ENCODE measurements at regions not wholly inside any gene's neighbourhood (a gene's known extent, or its start where the extent isn't known, plus 50 kb on each side); places are given as distances from the start of the nearest gene placed in this dataset.

DNA sequence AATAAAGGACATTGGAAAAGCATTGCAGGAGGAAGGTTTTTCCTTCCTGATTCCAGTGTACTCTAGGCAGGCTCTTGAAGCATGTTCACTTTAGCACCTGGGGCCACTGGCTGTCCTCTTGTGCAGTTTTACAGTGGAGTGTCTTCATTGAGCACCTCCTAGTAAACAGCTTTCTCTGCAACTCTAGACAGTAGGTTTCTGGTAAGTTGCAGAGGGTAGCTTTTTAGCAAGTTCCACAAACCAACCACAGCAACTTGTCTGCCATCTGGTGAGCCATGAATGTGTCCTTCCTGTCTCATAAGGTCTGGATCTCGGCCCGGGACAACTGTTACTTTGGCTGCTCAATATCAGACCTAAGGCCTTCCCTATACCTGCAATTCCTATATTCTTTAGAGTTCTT, 488.0 kb downstream of the MAN2A1 start:
- H3K27ac Mint-ChIP-seq = no peak overlapping the region
- Histone ChIP-seq H3K9me3 (ENCODE audit: control insufficient read depth, insufficient read depth, low read length) (no peaks in the 10 kb centered on the region), H3K27me3 (ENCODE audit: control insufficient read depth, insufficient read depth, low read length) (no peaks in the 10 kb centered on the region), H3K4me3 (ENCODE audit: low read length) (no peak overlapping the region), H3K36me3 (ENCODE audit: control insufficient read depth, insufficient read depth, low read length) (no peaks in the 10 kb centered on the region), H3K27ac (ENCODE audit: low read length) (no peak overlapping the region), H3K4me1 (ENCODE audit: control insufficient read depth, insufficient read depth, low read length) (no peaks in the 10 kb centered on the region)
- H3K4me1 Mint-ChIP-seq = no peaks in the 10 kb centered on the region
- ATAC-seq (no peak), DNase-seq (no peak)
- H3K36me3 Mint-ChIP-seq = no peaks in the 10 kb centered on the region
- peaks cover 5 to 14% of the 10 kb centered on the region in 2 donors for H3K9me3 Mint-ChIP-seq
- TF ChIP-seq, protein P1, sequence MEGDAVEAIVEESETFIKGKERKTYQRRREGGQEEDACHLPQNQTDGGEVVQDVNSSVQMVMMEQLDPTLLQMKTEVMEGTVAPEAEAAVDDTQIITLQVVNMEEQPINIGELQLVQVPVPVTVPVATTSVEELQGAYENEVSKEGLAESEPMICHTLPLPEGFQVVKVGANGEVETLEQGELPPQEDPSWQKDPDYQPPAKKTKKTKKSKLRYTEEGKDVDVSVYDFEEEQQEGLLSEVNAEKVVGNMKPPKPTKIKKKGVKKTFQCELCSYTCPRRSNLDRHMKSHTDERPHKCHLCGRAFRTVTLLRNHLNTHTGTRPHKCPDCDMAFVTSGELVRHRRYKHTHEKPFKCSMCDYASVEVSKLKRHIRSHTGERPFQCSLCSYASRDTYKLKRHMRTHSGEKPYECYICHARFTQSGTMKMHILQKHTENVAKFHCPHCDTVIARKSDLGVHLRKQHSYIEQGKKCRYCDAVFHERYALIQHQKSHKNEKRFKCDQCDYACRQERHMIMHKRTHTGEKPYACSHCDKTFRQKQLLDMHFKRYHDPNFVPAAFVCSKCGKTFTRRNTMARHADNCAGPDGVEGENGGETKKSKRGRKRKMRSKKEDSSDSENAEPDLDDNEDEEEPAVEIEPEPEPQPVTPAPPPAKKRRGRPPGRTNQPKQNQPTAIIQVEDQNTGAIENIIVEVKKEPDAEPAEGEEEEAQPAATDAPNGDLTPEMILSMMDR (IDR thresholded peaks at IDR 0.05) = no peak
- intact Hi-C loops (cut with micrococcal nuclease) = no loop called here
- WGBS (ENCODE audit: insufficient coverage) = 90% methylated on average over 2 of the region's 2 CpGs
- H3K4me3 Mint-ChIP-seq = no peak overlapping the region
- H3K27me3 Mint-ChIP-seq (ENCODE audit: low read depth in 2 of 2) = no peaks in the 10 kb centered on the region

DNA sequence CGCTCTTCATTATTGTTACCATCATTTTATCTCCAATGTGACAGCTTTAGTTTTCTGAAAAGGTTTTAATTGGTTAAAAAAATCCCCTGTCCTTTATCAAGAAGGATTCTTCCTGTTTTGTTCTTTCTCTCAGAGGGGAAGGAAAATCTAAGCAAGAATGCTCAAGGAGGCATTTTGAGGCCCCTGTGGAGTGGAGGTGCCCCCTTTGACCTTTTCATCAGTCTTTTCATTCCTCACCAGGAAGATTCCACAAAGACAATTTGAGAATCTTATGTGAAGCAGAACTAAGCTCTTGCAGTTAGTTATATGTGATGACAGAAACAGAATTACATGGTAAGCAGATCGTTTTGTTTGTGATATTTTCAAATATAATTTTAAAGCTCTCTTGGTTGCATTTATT, 489.6 kb downstream of the MAN2A1 start:
- Histone ChIP-seq H3K4me1 (ENCODE audit: control insufficient read depth, insufficient read depth, low read length) (no peaks in the 10 kb centered on the region), H3K9me3 (ENCODE audit: control insufficient read depth, insufficient read depth, low read length) (no peaks in the 10 kb centered on the region), H3K27ac (ENCODE audit: low read length) (no peak overlapping the region), H3K4me3 (ENCODE audit: low read length) (no peak overlapping the region), H3K27me3 (ENCODE audit: control insufficient read depth, insufficient read depth, low read length) (no peaks in the 10 kb centered on the region), H3K36me3 (ENCODE audit: control insufficient read depth, insufficient read depth, low read length) (no peaks in the 10 kb centered on the region)
- Mint-ChIP-seq H3K4me1 (no peaks in the 10 kb centered on the region), H3K27me3 (ENCODE audit: low read depth in 2 of 2) (no peaks in the 10 kb centered on the region), H3K4me3 (no peak overlapping the region), H3K9me3 (peaks cover 7 to 12% of the 10 kb centered on the region in 2 donors), H3K36me3 (peaks cover 8% of the 10 kb centered on the region), H3K27ac (no peak overlapping the region)
- intact Hi-C loops (cut with micrococcal nuclease) = no loop called here
- no peak for ATAC-seq
- DNase-seq = no peak
- TF ChIP-seq, protein P1 (IDR thresholded peaks at IDR 0.05) = no peak
- WGBS (ENCODE audit: insufficient coverage) = 100% methylated on average over 1 of the region's 2 CpGs

DNA sequence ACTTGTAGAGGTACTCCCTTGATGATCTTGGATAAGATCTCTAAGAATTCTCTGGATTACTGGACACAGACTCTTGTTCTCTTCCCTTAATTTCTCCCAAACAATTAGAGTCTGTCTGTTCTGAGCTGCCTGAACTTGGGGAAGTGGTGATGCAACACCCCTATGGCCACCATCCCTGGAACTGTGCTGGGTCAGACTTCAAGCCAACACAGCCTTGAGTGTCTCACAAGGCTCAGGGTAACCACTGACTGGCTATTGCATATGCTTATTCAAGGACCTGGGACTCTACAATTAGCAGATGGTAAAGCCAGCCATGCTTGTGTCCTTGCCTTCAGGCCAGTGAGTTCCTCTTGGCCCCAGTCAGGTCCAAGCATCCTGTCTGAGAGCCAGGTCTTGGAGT, 504.5 kb downstream of the MAN2A1 start:
- no peaks in the 10 kb centered on the region for H3K27me3 ChIP-seq (ENCODE audit: control insufficient read depth, insufficient read depth, low read length)
- peaks cover 10 to 14% of the 10 kb centered on the region in 2 donors for H3K9me3 Mint-ChIP-seq
- peaks cover 6% of the 10 kb centered on the region for H3K9me3 ChIP-seq (ENCODE audit: control insufficient read depth, insufficient read depth, low read length)
- no peak overlapping the region for H3K4me3 ChIP-seq (ENCODE audit: low read length)
- TF ChIP-seq, protein P1 (IDR thresholded peaks at IDR 0.05) = no peak
- no peaks in the 10 kb centered on the region for H3K36me3 Mint-ChIP-seq
- no peaks in the 10 kb centered on the region for H3K4me1 Mint-ChIP-seq
- no peaks in the 10 kb centered on the region for H3K27me3 Mint-ChIP-seq (ENCODE audit: low read depth in 2 of 2)
- no peak overlapping the region for H3K27ac Mint-ChIP-seq
- DNase-seq (no peak), ATAC-seq (no peak)
- H3K36me3 ChIP-seq (ENCODE audit: control insufficient read depth, insufficient read depth, low read length) = no peaks in the 10 kb centered on the region
- no peaks in the 10 kb centered on the region for H3K4me1 ChIP-seq (ENCODE audit: control insufficient read depth, insufficient read depth, low read length)
- intact Hi-C loops (cut with micrococcal nuclease) = no loop called here
- no peak overlapping the region for H3K4me3 Mint-ChIP-seq
- H3K27ac ChIP-seq (ENCODE audit: low read length) = no peak overlapping the region

DNA sequence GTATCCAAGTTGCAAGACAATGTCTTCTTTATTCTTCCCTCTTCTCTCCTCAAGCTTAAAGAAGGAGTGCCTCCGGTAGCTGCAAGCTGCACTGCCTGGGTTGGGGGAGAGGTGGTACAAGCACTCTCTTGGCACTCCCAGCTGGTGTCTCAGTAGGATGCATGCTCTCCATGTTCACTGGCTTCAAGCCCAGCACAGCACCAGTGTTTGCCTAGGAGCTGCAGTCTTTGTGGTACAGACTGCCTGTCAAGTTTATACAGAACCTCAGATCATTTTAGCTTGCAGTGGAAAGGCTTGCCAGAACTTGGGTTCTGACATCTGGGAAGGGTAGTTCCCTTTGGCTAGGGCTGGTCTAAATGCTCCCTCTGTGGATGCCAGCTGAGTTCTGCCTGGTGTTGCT, 505.6 kb downstream of the MAN2A1 start:
- Histone ChIP-seq H3K27me3 (ENCODE audit: control insufficient read depth, insufficient read depth, low read length) (no peaks in the 10 kb centered on the region), H3K36me3 (ENCODE audit: control insufficient read depth, insufficient read depth, low read length) (no peaks in the 10 kb centered on the region), H3K9me3 (ENCODE audit: control insufficient read depth, insufficient read depth, low read length) (peaks cover 6% of the 10 kb centered on the region), H3K4me3 (ENCODE audit: low read length) (no peak overlapping the region), H3K4me1 (ENCODE audit: control insufficient read depth, insufficient read depth, low read length) (no peaks in the 10 kb centered on the region), H3K27ac (ENCODE audit: low read length) (no peak overlapping the region)
- no peak overlapping the region for H3K27ac Mint-ChIP-seq
- no peak overlapping the region for H3K4me3 Mint-ChIP-seq
- no peaks in the 10 kb centered on the region for H3K36me3 Mint-ChIP-seq
- H3K27me3 Mint-ChIP-seq (ENCODE audit: low read depth in 2 of 2) = no peaks in the 10 kb centered on the region
- H3K4me1 Mint-ChIP-seq = no peaks in the 10 kb centered on the region
- TF ChIP-seq, protein P1 (IDR thresholded peaks at IDR 0.05) = no peak
- intact Hi-C loops (cut with micrococcal nuclease) = no loop called here
- DNase-seq (no peak), ATAC-seq (no peak)
- H3K9me3 Mint-ChIP-seq = peaks cover 7 to 14% of the 10 kb centered on the region in 2 donors
- WGBS (ENCODE audit: insufficient coverage) = 100% methylated on average over 1 of the region's 1 CpG

Data from natural killer cell (primary cell).